ENCODE measurements at regions not wholly inside any gene's neighbourhood (a gene's known extent, or its start where the extent isn't known, plus 50 kb on each side); places are given as distances from the start of the nearest gene placed in this dataset.

GRCh38 chr21:27168084-27168483, 201.2 kb upstream of the ADAMTS5 start:
- no peak for DNase-seq (ENCODE audit: low spot score)
- no peak for TF ChIP-seq CTCF (IDR thresholded peaks at IDR 0.05)

GRCh38 chr21:27164208-27165177, 197.6 kb upstream of the ADAMTS5 start:
- DNase-seq (ENCODE audit: low spot score): no peak
- Histone ChIP-seq H3K4me3 (no peak overlapping the region), H3K27ac (no peak overlapping the region), H3K9me3 (no peaks in the 10 kb centered on the region), H3K27me3 (no peaks in the 10 kb centered on the region), H3K4me1 (no peaks in the 10 kb centered on the region), H3K36me3 (no peaks in the 10 kb centered on the region)
- no peak for TF ChIP-seq CTCF (IDR thresholded peaks at IDR 0.05)

More at GRCh38 chr21:27168084-27168483, 201.2 kb upstream of the ADAMTS5 start:
- Histone ChIP-seq H3K4me1 (peaks cover 0 to 3% of the 10 kb centered on the region in 2 donors), H3K27ac (no peak overlapping the region), H3K27me3 (no peaks in the 10 kb centered on the region), H3K4me3 (no peak overlapping the region), H3K36me3 (no peaks in the 10 kb centered on the region), H3K9me3 (no peaks in the 10 kb centered on the region)

- peaks cover 0 to 10% of the 10 kb centered on the region in 2 donors for H3K4me1 ChIP-seq
These were observed 192.1 kb upstream of the ADAMTS5 start for GRCh38 chr21:27158967-27159366.

GRCh38 chr21:27157097-27157496, 190.2 kb upstream of the ADAMTS5 start:
- no peak for TF ChIP-seq CTCF (IDR thresholded peaks at IDR 0.05)
- no peak for DNase-seq (ENCODE audit: low spot score)
- Histone ChIP-seq H3K4me3 (no peak overlapping the region), H3K27me3 (no peaks in the 10 kb centered on the region), H3K9me3 (no peaks in the 10 kb centered on the region), H3K4me1 (peaks cover 0 to 10% of the 10 kb centered on the region in 2 donors), H3K36me3 (no peaks in the 10 kb centered on the region), H3K27ac (no peak overlapping the region)

More at GRCh38 chr21:27158967-27159366, 192.1 kb upstream of the ADAMTS5 start:
- H3K4me3 ChIP-seq: no peak overlapping the region
- no peak for TF ChIP-seq CTCF (IDR thresholded peaks at IDR 0.05)
- no peaks in the 10 kb centered on the region for H3K9me3 ChIP-seq
- no peaks in the 10 kb centered on the region for H3K36me3 ChIP-seq
- H3K27me3 ChIP-seq: no peaks in the 10 kb centered on the region
- DNase-seq (ENCODE audit: low spot score): no peak
- H3K27ac ChIP-seq: no peak overlapping the region

- no peak for DNase-seq (ENCODE audit: low spot score)
- TF ChIP-seq CTCF (IDR thresholded peaks at IDR 0.05): no peak
- H3K27me3 ChIP-seq: no peaks in the 10 kb centered on the region
- no peak overlapping the region for H3K4me3 ChIP-seq
- no peaks in the 10 kb centered on the region for H3K9me3 ChIP-seq
- peaks cover 0 to 10% of the 10 kb centered on the region in 2 donors for H3K4me1 ChIP-seq
- no peak overlapping the region for H3K27ac ChIP-seq
- H3K36me3 ChIP-seq: no peaks in the 10 kb centered on the region
These were observed 189.8 kb upstream of the ADAMTS5 start for GRCh38 chr21:27156666-27157065.
